ENCODE measurements at regions not wholly inside any gene's neighbourhood (a gene's known extent, or its start where the extent isn't known, plus 50 kb on each side); places are given as distances from the start of the nearest gene placed in this dataset.

DNA sequence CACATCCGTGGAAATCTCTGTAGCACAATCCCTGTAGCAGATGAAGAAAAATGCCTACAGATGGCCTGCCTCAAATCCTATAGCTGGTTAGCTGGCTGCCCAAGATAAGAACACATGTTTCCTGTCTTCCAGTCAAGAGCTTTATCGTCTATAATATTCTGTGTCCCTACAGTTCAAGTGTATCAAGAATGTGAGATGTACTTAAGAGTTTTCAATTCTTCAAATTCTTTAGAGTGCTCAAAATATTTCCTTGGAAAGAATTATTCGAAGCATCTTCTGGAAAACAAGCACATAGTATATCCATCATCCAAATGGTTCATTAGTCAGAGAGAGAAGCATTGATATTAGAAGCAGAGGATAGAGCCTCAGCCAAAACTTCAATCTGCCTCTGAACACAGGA, 239.8 kb downstream of the COG6 start:
- no peak overlapping the region for H3K4me3 ChIP-seq
- no peaks in the 10 kb centered on the region for H3K9me3 ChIP-seq
- intact Hi-C loops (cut with DNase I, micrococcal nuclease), result no loop called here
- H3K36me3 ChIP-seq (ENCODE audit: low read depth), result no peaks in the 10 kb centered on the region
- no peak for DNase-seq
- no peaks in the 10 kb centered on the region for H3K4me1 ChIP-seq (ENCODE audit: low read depth)
- no peak for ATAC-seq
- TF ChIP-seq, protein P1, sequence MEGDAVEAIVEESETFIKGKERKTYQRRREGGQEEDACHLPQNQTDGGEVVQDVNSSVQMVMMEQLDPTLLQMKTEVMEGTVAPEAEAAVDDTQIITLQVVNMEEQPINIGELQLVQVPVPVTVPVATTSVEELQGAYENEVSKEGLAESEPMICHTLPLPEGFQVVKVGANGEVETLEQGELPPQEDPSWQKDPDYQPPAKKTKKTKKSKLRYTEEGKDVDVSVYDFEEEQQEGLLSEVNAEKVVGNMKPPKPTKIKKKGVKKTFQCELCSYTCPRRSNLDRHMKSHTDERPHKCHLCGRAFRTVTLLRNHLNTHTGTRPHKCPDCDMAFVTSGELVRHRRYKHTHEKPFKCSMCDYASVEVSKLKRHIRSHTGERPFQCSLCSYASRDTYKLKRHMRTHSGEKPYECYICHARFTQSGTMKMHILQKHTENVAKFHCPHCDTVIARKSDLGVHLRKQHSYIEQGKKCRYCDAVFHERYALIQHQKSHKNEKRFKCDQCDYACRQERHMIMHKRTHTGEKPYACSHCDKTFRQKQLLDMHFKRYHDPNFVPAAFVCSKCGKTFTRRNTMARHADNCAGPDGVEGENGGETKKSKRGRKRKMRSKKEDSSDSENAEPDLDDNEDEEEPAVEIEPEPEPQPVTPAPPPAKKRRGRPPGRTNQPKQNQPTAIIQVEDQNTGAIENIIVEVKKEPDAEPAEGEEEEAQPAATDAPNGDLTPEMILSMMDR (IDR thresholded peaks at IDR 0.05), result no peak

- ATAC-seq, result no peak
- DNase-seq, result no peak
- H3K4me1 ChIP-seq (ENCODE audit: low read depth), result no peaks in the 10 kb centered on the region
Measured at GRCh38 chr13:39897636-39898035, 242.2 kb downstream of the COG6 start.

DNA sequence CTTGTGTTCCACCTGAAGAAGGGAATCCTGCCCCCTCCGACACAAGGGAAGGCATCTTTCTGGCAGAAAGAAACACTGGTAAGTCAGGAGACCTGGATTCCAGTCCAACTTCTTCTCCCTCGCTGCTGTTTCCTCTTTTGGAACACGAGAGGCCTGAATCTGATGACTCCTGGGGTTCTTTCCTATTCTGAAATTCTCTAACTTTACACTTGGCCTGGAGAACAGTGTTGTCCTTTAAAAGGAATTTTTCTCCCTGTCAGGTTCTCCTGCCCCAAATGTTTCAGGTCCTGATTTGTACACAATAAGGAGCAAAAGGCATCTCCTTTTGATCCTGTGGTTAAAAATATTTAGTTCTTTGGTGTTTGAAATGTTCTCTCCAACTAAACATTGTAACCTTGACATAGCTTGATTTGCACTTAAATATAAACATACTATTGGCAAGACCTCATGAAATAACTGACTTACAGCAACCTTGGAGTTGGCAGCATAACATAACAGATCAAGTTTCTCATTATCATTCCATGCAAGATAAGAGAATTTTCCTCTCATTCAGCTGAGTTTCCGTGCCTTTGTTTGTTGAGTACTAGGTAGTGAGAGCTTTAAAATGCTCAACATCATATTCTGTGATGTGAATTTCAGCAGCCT, 244.8 kb downstream of the COG6 start:
- Histone ChIP-seq H3K4me3 (no peak overlapping the region), H3K9me3 (no peaks in the 10 kb centered on the region), H3K4me1 (ENCODE audit: low read depth) (no peaks in the 10 kb centered on the region), H3K36me3 (ENCODE audit: low read depth) (no peaks in the 10 kb centered on the region)
- DNase-seq (no peak), ATAC-seq (no peak)
- intact Hi-C loops (cut with DNase I, micrococcal nuclease), result no loop called here
- TF ChIP-seq, protein P1 (IDR thresholded peaks at IDR 0.05), result no peak

More at GRCh38 chr13:39897636-39898035, 242.2 kb downstream of the COG6 start:
- Histone ChIP-seq H3K9me3 (no peaks in the 10 kb centered on the region), H3K36me3 (ENCODE audit: low read depth) (no peaks in the 10 kb centered on the region), H3K4me3 (no peak overlapping the region)
- intact Hi-C loops (cut with DNase I, micrococcal nuclease), result no loop called here
- TF ChIP-seq, protein P1 (IDR thresholded peaks at IDR 0.05), result no peak

DNA sequence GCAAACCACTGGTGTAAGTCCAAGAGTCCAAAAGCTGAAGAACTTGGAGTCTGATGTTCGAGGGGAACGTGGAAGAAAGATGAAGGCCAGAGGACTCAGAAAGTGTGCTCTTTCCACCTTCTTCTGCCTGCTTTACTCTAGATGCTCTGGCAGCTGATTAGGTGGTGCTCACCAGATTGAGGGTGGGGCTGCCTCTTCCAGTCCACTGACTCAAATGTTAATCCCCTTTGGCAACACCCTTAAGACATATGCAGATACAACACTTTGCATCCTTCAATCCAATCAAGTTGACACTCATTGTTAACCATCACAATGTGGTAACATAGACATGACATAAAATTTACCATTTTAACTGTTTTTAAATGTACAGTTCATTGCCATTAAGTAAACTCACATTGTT, 249.5 kb downstream of the COG6 start:
- ATAC-seq, result no peak
- intact Hi-C loops (cut with DNase I, micrococcal nuclease), result no loop called here
- no peaks in the 10 kb centered on the region for H3K9me3 ChIP-seq
- no peaks in the 10 kb centered on the region for H3K36me3 ChIP-seq (ENCODE audit: low read depth)
- TF ChIP-seq, protein P1 (IDR thresholded peaks at IDR 0.05), result no peak
- H3K4me1 ChIP-seq (ENCODE audit: low read depth), result no peaks in the 10 kb centered on the region
- no peak for DNase-seq
- no peak overlapping the region for H3K4me3 ChIP-seq

- TF ChIP-seq, protein P1 (IDR thresholded peaks at IDR 0.05), result no peak
- intact Hi-C loops (cut with DNase I, micrococcal nuclease), result no loop called here
- DNase-seq, result no peak
- no peaks in the 10 kb centered on the region for H3K9me3 ChIP-seq
- H3K4me1 ChIP-seq (ENCODE audit: low read depth), result no peaks in the 10 kb centered on the region
- H3K4me3 ChIP-seq, result no peak overlapping the region
- ATAC-seq, result no peak
- H3K36me3 ChIP-seq (ENCODE audit: low read depth), result no peaks in the 10 kb centered on the region
Measured at GRCh38 chr13:39909634-39910033, 254.2 kb downstream of the COG6 start.

DNA sequence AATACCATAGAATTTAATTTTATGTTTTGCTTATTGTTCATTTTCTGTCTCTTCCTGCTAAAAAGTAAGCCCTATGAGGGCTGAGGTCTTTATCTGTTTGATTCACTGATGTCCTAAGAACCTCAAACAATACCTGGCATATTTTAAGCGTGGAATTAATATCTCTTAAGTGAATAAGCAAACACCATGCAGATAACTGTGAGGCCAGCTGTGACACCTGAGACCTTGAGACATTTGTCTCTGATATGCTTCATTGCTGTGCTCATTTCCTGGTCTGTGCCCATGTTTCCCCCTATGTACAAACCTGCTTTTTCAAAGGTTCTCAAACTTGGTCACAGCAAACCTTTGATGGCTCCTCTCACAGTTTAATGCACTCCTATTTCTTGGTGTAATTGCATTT, 254.6 kb downstream of the COG6 start:
- Histone ChIP-seq H3K9me3 (no peaks in the 10 kb centered on the region), H3K4me3 (no peak overlapping the region), H3K4me1 (ENCODE audit: low read depth) (no peaks in the 10 kb centered on the region), H3K36me3 (ENCODE audit: low read depth) (no peaks in the 10 kb centered on the region)
- TF ChIP-seq, protein P1 (IDR thresholded peaks at IDR 0.05), result no peak
- intact Hi-C loops (cut with DNase I, micrococcal nuclease), result no loop called here
- ATAC-seq (no peak), DNase-seq (no peak)

All from mucosa of descending colon (tissue), 3 donors.